ENCODE measurements at regions not wholly inside any gene's neighbourhood (a gene's known extent, or its start where the extent isn't known, plus 50 kb on each side); places are given as distances from the start of the nearest gene placed in this dataset.
"Not testable (repeated sequence)": the region's sequence is repeated elsewhere in the genome, so short reads cannot be mapped to it uniquely, and the experiment has no call there.

DNA sequence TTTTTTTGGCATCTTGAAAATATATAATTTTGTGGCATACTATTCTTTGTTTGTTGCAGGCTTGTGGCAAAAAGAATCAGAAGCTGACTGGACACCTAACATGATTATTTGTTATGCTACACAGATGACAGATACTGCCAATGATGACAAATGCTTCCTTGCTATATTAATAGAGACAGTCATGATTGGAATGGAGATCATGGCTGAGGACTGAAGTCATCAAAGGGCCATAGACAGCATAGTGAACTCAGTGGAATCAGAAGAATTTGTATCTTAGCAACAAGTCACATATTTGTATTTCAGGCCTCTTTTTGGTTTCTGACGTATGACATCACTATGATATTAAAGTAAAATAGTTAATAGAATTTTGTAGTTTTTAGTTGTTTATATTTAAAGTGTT is 1003.8 kb upstream of the DDX18 start:
- H3K9me3 ChIP-seq (ENCODE audit: control insufficient read depth in 2 of 2, low read length in 2 of 2), result peaks cover 0 to 3% of the 10 kb centered on the region in 2 experiments
- Mint-ChIP-seq H3K4me3 (no peak overlapping the region), H3K9me3 (peaks cover 0 to 13% (median 8%) of the 10 kb centered on the region in 7 donors), H3K27me3 (no peaks in the 10 kb centered on the region), H3K36me3 (no peaks in the 10 kb centered on the region), H3K27ac (no peak overlapping the region), H3K4me1 (no peaks in the 10 kb centered on the region)
- ATAC-seq (ENCODE audit: low read depth in 2 of 2), result no peak
- DNase-seq, result no peak
- no peak overlapping the region for H3K27ac ChIP-seq (ENCODE audit: insufficient read depth, low read length, poor library complexity, severe bottlenecking)
- no peak overlapping the region for H3K4me3 ChIP-seq (ENCODE audit: low read depth, low read length)
- H3K27me3 ChIP-seq (ENCODE audit: control insufficient read depth, insufficient read depth, low read length), result no peaks in the 10 kb centered on the region
- no peaks in the 10 kb centered on the region for H3K4me1 ChIP-seq (ENCODE audit: control insufficient read depth, insufficient read depth, low read length, poor library complexity, severe bottlenecking)
- H3K36me3 ChIP-seq (ENCODE audit: control insufficient read depth, insufficient read depth, low read length), result no peaks in the 10 kb centered on the region

DNA sequence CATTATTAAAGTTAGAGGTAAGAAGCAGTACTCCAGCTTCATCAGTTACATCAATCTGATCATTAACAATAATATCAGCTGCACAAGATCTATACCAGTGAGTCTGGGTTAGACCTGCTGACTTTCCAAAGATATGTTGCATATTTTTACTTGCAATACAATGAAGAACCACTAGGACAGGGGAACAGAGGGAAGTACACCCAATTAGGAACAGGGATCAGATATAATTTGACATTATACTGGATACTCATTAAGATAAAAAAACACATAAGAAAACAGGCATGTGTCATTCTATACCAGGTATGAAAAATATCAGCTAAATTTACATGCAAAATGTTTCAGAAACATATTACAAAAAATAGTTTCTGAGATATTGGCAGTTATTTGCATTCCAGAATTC is 995.1 kb upstream of the DDX18 start:
- Mint-ChIP-seq H3K4me1 (no peaks in the 10 kb centered on the region), H3K4me3 (no peak overlapping the region), H3K27ac (no peak overlapping the region), H3K36me3 (no peaks in the 10 kb centered on the region), H3K9me3 (peaks cover 3 to 29% (median 10%) of the 10 kb centered on the region in 7 donors), H3K27me3 (no peaks in the 10 kb centered on the region)
- H3K4me3 ChIP-seq (ENCODE audit: low read depth, low read length), result no peak overlapping the region
- peaks cover 0 to 3% of the 10 kb centered on the region in 2 experiments for H3K9me3 ChIP-seq (ENCODE audit: control insufficient read depth in 2 of 2, low read length in 2 of 2)
- ATAC-seq (ENCODE audit: low read depth in 2 of 2), result no peak
- H3K4me1 ChIP-seq (ENCODE audit: control insufficient read depth, insufficient read depth, low read length, poor library complexity, severe bottlenecking), result no peaks in the 10 kb centered on the region
- H3K36me3 ChIP-seq (ENCODE audit: control insufficient read depth, insufficient read depth, low read length), result no peaks in the 10 kb centered on the region
- H3K27ac ChIP-seq (ENCODE audit: insufficient read depth, low read length, poor library complexity, severe bottlenecking), result no peak overlapping the region
- DNase-seq, result no peak
- H3K27me3 ChIP-seq (ENCODE audit: control insufficient read depth, insufficient read depth, low read length), result no peaks in the 10 kb centered on the region

DNA sequence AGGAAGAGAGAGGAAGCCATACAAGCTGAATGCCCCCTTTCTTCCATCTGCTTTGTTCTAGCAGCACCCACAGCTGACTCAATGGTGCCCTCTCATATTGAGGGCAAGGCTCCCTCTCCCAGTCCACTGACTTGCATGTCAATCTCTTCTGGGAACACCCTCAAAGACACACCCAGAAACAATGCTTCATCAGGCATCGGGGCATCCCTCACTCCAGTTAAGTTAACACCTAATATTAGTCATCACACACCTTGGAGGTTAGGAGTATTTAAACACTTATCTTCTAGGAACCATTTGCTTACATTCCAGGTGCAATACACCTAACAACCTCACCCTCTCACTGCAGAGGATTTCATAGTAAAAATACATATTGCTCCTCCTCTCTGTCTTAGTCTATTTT is 993.5 kb upstream of the DDX18 start:
- H3K36me3 Mint-ChIP-seq, result no peaks in the 10 kb centered on the region
- no peak overlapping the region for H3K27ac Mint-ChIP-seq
- Histone ChIP-seq H3K36me3 (ENCODE audit: control insufficient read depth, insufficient read depth, low read length) (no peaks in the 10 kb centered on the region), H3K4me1 (ENCODE audit: control insufficient read depth, insufficient read depth, low read length, poor library complexity, severe bottlenecking) (no peaks in the 10 kb centered on the region), H3K27me3 (ENCODE audit: control insufficient read depth, insufficient read depth, low read length) (no peaks in the 10 kb centered on the region), H3K9me3 (ENCODE audit: control insufficient read depth in 2 of 2, low read length in 2 of 2) (peaks cover 0 to 3% of the 10 kb centered on the region in 2 experiments), H3K4me3 (ENCODE audit: low read depth, low read length) (no peak overlapping the region), H3K27ac (ENCODE audit: insufficient read depth, low read length, poor library complexity, severe bottlenecking) (no peak overlapping the region)
- H3K4me1 Mint-ChIP-seq, result no peaks in the 10 kb centered on the region
- ATAC-seq (ENCODE audit: low read depth in 2 of 2) (no peak), DNase-seq (no peak)
- H3K9me3 Mint-ChIP-seq, result peaks cover 3 to 29% (median 8%) of the 10 kb centered on the region in 7 donors
- no peaks in the 10 kb centered on the region for H3K27me3 Mint-ChIP-seq
- H3K4me3 Mint-ChIP-seq, result no peak overlapping the region

DNA sequence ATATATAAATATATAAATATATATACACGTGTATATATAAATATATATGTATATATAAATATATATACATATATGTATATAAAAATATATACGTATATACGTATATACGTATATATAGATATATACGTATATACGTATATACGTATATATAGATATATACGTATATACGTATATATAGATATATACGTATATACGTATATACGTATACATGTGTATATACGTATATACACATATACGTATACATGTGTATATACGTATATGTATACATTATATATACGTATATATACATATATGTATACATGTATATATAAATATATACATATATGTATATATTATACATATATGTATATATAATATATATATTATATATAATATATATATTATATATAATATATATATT is 984.9 kb upstream of the DDX18 start:
- DNase-seq; H3K4me1 ChIP-seq (ENCODE audit: control insufficient read depth, insufficient read depth, low read length, poor library complexity, severe bottlenecking); H3K9me3 ChIP-seq (ENCODE audit: control insufficient read depth in 2 of 2, low read length in 2 of 2); H3K9me3 Mint-ChIP-seq; H3K36me3 ChIP-seq (ENCODE audit: control insufficient read depth, insufficient read depth, low read length); H3K27me3 Mint-ChIP-seq; H3K27me3 ChIP-seq (ENCODE audit: control insufficient read depth, insufficient read depth, low read length); H3K27ac ChIP-seq (ENCODE audit: insufficient read depth, low read length, poor library complexity, severe bottlenecking); H3K4me3 Mint-ChIP-seq; H3K27ac Mint-ChIP-seq; H3K36me3 Mint-ChIP-seq; H3K4me1 Mint-ChIP-seq; H3K4me3 ChIP-seq (ENCODE audit: low read depth, low read length); ATAC-seq (ENCODE audit: low read depth in 2 of 2): not testable (repeated sequence)

DNA sequence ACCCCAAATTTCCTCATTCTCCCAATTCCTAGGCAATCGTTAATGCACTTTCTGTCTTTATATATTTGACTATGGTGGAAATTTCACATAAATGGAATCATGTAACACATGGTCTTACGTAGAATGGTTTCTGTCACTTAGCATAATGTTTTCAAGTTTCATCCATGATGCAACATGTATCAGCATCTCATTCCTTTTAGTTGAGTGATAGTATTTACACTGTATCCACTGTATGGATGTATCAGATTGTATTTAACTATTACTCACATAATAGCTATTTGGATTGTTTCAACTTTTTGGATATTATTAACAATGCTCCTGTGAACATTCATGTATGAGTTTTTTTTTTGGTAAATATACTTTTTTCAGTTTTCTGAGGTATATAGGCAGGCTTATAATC is 982.3 kb upstream of the DDX18 start:
- no peaks in the 10 kb centered on the region for H3K36me3 Mint-ChIP-seq
- H3K27me3 Mint-ChIP-seq, result no peaks in the 10 kb centered on the region
- no peaks in the 10 kb centered on the region for H3K4me1 Mint-ChIP-seq
- Histone ChIP-seq H3K27ac (ENCODE audit: insufficient read depth, low read length, poor library complexity, severe bottlenecking) (no peak overlapping the region), H3K36me3 (ENCODE audit: control insufficient read depth, insufficient read depth, low read length) (no peaks in the 10 kb centered on the region), H3K4me1 (ENCODE audit: control insufficient read depth, insufficient read depth, low read length, poor library complexity, severe bottlenecking) (no peaks in the 10 kb centered on the region), H3K9me3 (ENCODE audit: control insufficient read depth in 2 of 2, low read length in 2 of 2) (no peaks in the 10 kb centered on the region), H3K27me3 (ENCODE audit: control insufficient read depth, insufficient read depth, low read length) (no peaks in the 10 kb centered on the region), H3K4me3 (ENCODE audit: low read depth, low read length) (no peak overlapping the region)
- peak overlapping the region in 1 of 3 donors; percentile 11 for H3K27ac Mint-ChIP-seq
- no peak for ATAC-seq (ENCODE audit: low read depth in 2 of 2)
- peaks cover 0 to 8% (median 5%) of the 10 kb centered on the region in 7 donors for H3K9me3 Mint-ChIP-seq
- no peak overlapping the region for H3K4me3 Mint-ChIP-seq
- DNase-seq, result no peak

DNA sequence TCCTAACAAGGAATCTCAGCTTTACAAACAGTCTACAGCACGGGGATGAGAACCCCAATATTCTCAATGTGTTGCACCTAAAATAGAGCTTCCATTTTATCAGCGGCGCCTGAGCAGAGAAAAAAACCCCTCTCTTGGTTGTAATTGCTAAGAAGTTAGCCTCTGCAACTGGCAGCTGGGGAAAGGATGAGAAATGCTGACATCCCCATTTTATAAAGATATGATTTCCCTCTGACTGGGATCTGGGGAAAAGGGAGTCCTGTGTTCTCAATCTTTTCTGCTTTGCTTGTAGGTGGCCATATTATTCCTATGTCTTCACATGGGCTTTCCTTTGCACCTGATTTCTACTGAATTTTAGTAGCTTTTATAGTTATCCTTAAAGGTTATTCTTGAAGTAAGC is 981.4 kb upstream of the DDX18 start:
- DNase-seq (no peak), ATAC-seq (ENCODE audit: low read depth in 2 of 2) (no peak)
- Histone ChIP-seq H3K27me3 (ENCODE audit: control insufficient read depth, insufficient read depth, low read length) (no peaks in the 10 kb centered on the region), H3K9me3 (ENCODE audit: control insufficient read depth in 2 of 2, low read length in 2 of 2) (no peaks in the 10 kb centered on the region), H3K27ac (ENCODE audit: insufficient read depth, low read length, poor library complexity, severe bottlenecking) (no peak overlapping the region), H3K4me3 (ENCODE audit: low read depth, low read length) (no peak overlapping the region), H3K4me1 (ENCODE audit: control insufficient read depth, insufficient read depth, low read length, poor library complexity, severe bottlenecking) (no peaks in the 10 kb centered on the region), H3K36me3 (ENCODE audit: control insufficient read depth, insufficient read depth, low read length) (no peaks in the 10 kb centered on the region)
- Mint-ChIP-seq H3K4me3 (no peak overlapping the region), H3K9me3 (peaks cover 0 to 8% (median 5%) of the 10 kb centered on the region in 7 donors), H3K4me1 (no peaks in the 10 kb centered on the region), H3K27ac (no peak overlapping the region), H3K36me3 (no peaks in the 10 kb centered on the region), H3K27me3 (no peaks in the 10 kb centered on the region)

DNA sequence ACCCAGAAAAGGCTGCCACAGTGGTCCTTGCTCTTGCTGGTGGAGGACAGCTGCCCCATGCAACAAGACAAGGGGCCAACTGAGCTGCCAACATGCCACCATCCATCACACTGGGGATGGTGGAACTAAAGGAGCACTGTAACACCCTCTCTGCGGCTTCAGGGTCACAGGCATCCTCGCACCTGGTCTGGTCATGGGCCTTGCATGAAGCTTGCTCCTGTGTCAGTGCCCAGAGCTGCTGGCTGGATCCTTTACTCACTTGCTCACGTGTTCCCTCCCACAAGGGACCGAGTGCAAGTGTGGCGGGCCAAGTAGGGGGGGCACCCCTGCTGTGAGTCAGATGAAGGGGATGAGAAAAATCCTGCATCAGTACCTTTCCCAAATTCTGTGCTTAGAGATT is 972.3 kb upstream of the DDX18 start:
- H3K36me3 Mint-ChIP-seq, result no peaks in the 10 kb centered on the region
- ATAC-seq (ENCODE audit: low read depth in 2 of 2) (no peak), DNase-seq (no peak)
- Histone ChIP-seq H3K9me3 (ENCODE audit: control insufficient read depth in 2 of 2, low read length in 2 of 2) (no peaks in the 10 kb centered on the region), H3K4me3 (ENCODE audit: low read depth, low read length) (no peak overlapping the region), H3K4me1 (ENCODE audit: control insufficient read depth, insufficient read depth, low read length, poor library complexity, severe bottlenecking) (no peaks in the 10 kb centered on the region), H3K27me3 (ENCODE audit: control insufficient read depth, insufficient read depth, low read length) (no peaks in the 10 kb centered on the region), H3K36me3 (ENCODE audit: control insufficient read depth, insufficient read depth, low read length) (no peaks in the 10 kb centered on the region), H3K27ac (ENCODE audit: insufficient read depth, low read length, poor library complexity, severe bottlenecking) (no peak overlapping the region)
- no peak overlapping the region for H3K4me3 Mint-ChIP-seq
- H3K27ac Mint-ChIP-seq, result no peak overlapping the region
- no peaks in the 10 kb centered on the region for H3K27me3 Mint-ChIP-seq
- H3K9me3 Mint-ChIP-seq, result peaks cover 0 to 11% (median 4%) of the 10 kb centered on the region in 7 donors
- H3K4me1 Mint-ChIP-seq, result no peaks in the 10 kb centered on the region

DNA sequence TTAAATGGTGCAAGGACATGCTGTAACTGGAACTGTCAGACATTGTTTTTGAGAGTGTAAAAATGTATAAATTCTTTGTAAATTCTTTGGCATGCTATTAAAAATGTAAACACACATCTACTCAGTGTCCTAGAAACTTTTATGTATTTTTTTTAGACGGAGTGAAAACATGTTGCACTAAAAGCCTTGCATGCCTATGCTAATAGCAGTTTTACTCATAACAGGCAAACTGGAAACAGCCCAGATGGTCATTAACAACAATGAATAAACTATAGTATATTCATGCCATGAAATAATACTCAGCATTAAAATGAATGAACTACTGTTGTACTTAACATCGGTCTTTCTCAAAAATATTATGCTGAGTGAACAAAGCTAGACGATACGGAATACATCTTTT is 954.8 kb upstream of the DDX18 start:
- Histone ChIP-seq H3K4me1 (ENCODE audit: control insufficient read depth, insufficient read depth, low read length, poor library complexity, severe bottlenecking) (no peaks in the 10 kb centered on the region), H3K36me3 (ENCODE audit: control insufficient read depth, insufficient read depth, low read length) (no peaks in the 10 kb centered on the region), H3K27me3 (ENCODE audit: control insufficient read depth, insufficient read depth, low read length) (no peaks in the 10 kb centered on the region), H3K9me3 (ENCODE audit: control insufficient read depth in 2 of 2, low read length in 2 of 2) (peaks cover 0 to 1% of the 10 kb centered on the region in 2 experiments), H3K27ac (ENCODE audit: insufficient read depth, low read length, poor library complexity, severe bottlenecking) (no peak overlapping the region), H3K4me3 (ENCODE audit: low read depth, low read length) (no peak overlapping the region)
- Mint-ChIP-seq H3K36me3 (no peaks in the 10 kb centered on the region), H3K4me3 (no peak overlapping the region), H3K4me1 (no peaks in the 10 kb centered on the region), H3K9me3 (peaks cover 1 to 27% (median 11%) of the 10 kb centered on the region in 7 donors), H3K27ac (no peak overlapping the region), H3K27me3 (no peaks in the 10 kb centered on the region)
- ATAC-seq (ENCODE audit: low read depth in 2 of 2), result no peak
- no peak for DNase-seq
